ENCODE measurements at regions not wholly inside any gene's neighbourhood (a gene's known extent, or its start where the extent isn't known, plus 50 kb on each side); places are given as distances from the start of the nearest gene placed in this dataset.

DNA sequence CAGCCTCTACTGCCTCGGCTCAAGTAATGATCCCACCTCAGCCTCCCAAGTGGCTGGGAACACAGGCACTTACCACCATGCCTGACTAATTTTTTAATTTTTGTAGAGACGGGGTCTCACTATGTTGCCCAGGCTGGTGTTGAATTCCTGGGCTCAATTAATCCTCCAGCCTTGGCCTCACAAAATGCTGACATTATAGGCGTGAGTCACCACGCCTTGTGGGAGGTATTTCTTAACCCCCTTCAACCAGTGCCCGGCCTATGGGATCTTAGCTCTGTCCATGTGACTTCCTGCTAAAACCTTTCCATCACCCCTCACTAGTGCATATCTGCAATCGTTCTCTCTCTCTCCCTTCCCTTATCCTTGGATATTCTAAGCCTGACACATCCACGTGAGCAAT, 86.4 kb downstream of the FOXD2 start:
- no peak for TF ChIP-seq EZH2 (IDR thresholded peaks at IDR 0.05; ENCODE audit: insufficient read depth, poor library complexity, severe bottlenecking)
- TF ChIP-seq EZH2phosphoT487 (IDR thresholded peaks at IDR 0.05; ENCODE audit: insufficient read depth, low read depth) = no peak
